ENCODE measurements at regions not wholly inside any gene's neighbourhood (a gene's known extent, or its start where the extent isn't known, plus 50 kb on each side); places are given as distances from the start of the nearest gene placed in this dataset.

DNA sequence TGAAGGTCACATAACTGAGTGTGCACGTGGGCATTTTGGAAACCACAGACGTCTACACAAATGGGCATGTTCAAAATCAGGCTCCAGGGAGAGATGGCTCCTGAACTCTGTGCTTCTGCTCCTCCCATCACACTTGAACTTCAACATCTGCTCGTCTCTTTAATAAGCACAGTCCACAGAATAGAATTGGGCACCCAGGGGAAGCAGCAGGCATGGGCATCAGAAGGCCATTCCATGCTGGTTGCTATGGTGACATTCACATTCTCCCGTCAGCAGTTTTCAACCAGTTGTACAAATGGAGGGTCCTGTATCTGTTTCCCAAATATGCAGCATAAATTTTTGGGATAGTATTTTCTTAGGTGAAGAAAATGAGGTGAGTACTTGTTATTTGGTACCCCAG lies 183.7 kb upstream of the COPS8 start:
- TF ChIP-seq POLR2A (IDR thresholded peaks at IDR 0.05; ENCODE audit: low read depth, low read length) = no peak
- FAIRE-seq = no peak

DNA sequence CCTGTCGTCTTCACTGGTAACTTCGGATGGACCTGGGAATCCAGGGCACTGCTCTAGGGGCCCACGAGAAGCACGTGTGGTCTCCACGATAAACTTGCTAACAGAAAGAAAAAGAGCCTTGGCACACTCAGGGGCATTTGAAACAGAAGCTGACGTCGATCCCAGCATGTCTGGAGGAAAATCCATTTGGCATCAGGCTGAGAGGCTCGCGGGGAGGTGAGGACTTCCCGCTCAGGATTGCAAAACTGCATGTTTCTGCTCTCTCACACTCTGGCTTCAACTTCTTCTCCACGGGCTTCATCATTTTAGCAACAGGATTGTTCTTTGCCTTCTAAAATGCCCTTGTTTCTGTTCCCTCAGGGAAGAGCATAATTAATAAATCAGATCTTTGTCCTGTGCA lies 181.7 kb upstream of the COPS8 start:
- no peak for FAIRE-seq
- no peak for DNase-seq (ENCODE audit: insufficient read length, low spot score)
- no peak for TF ChIP-seq POLR2A (IDR thresholded peaks at IDR 0.05; ENCODE audit: low read depth, low read length)

More for the DNA sequence above, 183.7 kb upstream of the COPS8 start:
- no peak for DNase-seq (ENCODE audit: insufficient read length, low spot score)

DNA sequence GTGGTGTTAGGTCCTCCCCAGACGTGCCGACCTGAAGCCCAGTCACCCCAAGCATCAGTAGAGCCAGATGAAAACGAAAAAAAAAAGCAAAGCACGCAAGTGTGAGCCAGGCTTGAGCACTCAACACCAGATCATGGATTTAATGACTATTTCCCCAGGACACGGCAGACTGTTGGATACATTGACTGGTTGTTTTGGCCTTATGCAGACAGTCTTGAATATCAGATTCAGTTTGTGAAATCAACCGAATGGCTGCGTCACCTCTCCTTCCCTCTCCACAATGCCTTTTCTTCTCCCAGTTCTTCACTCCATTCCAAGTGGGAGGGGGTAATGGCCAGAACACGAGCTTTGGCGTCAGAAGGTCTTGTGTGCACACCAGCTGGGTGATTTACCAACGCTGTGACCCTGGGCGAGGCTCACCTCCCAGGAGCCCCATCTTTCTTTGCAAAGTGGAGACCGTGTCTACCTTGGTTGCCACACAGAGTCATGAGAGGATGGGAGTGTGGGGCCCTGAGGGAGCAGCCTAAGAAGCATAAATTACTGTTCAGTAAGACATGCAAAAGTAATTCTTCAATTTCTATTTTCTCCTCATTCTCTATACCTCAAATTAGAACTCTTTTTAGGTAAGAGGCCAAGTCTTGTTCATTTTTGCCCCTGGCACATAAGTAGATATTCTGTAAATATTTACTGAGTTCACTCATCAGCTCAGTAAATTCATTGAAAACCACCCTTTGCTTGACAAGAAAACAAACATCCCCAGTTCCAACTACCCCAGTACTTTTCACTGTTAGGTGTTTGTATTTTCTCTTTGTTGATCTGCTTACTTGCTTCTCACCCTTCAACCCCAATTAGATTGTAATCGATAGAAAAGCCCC lies 181.1 kb upstream of the COPS8 start:
- DNase-seq (ENCODE audit: insufficient read length, low spot score) (no peak), FAIRE-seq (no peak)
- no peak for TF ChIP-seq POLR2A (IDR thresholded peaks at IDR 0.05; ENCODE audit: low read depth, low read length)

DNA sequence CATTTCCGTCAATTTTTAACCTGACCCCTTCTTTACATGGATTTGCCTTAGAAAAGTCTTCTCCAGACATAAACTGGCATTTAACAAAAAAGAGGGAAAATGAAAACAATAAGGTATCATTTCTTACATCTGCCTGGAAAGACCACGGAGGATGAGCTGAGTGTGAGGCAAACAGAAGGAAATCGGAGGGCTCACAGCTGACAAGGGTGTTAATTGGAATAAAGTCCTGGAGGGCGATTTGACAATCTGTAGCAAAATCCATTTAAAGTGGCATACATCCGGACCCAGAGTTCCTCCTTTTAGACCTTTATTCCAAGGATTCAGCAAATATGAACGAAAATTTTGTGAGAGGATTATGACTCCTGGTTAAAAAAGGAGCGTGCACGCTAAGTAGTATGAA lies 179.7 kb upstream of the COPS8 start:
- no peak for TF ChIP-seq POLR2A (IDR thresholded peaks at IDR 0.05; ENCODE audit: low read depth, low read length)
- no peak for DNase-seq (ENCODE audit: insufficient read length, low spot score)
- no peak for FAIRE-seq

DNA sequence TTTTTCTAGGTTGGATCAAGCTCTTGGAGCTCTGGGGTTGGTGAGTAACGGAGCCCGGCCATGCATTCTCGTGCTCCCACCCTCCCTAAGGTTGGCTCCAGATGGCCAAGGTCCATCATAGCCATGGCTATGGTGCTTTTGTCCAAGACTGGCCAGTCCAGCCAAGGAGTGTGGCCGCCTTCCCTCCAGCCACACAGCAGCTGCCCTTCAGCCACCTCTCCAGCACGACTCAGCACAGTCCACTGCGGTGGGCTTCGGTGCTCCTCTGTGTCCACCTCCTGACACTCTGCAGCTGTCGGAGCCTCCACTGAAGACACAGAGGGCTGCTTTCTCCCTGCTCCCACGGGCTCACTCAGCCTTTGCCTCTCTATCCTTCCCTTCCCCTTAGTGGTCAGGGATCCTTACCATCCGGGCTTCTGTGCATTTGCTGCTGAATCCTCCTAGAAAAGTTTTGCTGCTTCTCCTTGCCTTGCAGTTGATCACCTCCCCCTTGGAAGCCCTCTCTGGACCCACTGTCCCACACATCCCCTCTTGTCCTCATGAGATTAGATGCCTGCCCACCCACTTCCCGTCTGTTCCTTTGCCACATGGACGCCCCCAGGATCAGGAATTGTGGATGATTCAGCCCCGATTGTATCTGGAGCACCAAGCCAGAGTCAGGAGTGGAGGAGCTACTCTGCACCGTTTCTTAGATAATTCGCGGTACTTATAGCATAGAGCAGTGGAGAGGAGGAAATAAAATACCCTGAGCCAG lies 177.1 kb upstream of the COPS8 start:
- FAIRE-seq = no peak
- no peak for DNase-seq (ENCODE audit: insufficient read length, low spot score)
- TF ChIP-seq POLR2A (IDR thresholded peaks at IDR 0.05; ENCODE audit: low read depth, low read length) = no peak

DNA sequence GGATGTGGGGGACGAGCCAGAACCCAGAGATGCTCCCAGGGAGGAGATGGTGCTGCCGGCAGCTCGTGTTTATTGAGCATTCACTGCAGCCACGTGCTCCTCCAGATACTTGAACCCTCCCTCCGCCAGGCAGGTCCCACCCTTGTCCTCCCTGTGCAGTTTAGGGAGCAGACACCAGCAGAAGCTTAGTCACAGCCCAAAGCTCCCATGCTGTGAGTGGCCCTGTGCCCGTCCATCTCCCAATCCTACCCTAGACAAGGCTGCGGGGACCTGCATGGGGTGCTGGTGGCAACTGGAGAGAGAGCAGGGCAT lies 176.5 kb upstream of the COPS8 start:
- TF ChIP-seq POLR2A (IDR thresholded peaks at IDR 0.05; ENCODE audit: low read depth, low read length) = no peak
- FAIRE-seq (no peak), DNase-seq (ENCODE audit: insufficient read length, low spot score) (no peak)

DNA sequence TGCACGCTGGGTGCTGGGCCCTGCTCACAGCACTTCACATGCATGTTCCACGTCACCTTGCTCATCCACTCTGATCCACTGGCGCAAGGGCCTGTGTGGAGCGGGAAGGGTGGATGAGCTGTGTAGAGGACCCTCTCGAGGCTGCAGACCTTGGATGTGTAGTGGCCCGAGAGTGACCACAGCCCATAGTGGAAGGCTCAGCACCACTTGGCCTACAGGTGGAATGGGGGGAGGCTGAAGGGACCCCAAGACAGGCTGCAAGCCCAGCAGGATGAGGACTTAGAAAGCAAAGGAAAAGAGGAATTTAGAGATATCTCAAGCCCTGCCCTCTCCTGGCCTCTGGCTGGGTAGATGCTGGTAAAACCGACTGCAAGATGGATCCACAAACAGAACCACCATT lies 175.9 kb upstream of the COPS8 start:
- FAIRE-seq (no peak), DNase-seq (ENCODE audit: insufficient read length, low spot score) (no peak)
- TF ChIP-seq POLR2A (IDR thresholded peaks at IDR 0.05; ENCODE audit: low read depth, low read length) = no peak

DNA sequence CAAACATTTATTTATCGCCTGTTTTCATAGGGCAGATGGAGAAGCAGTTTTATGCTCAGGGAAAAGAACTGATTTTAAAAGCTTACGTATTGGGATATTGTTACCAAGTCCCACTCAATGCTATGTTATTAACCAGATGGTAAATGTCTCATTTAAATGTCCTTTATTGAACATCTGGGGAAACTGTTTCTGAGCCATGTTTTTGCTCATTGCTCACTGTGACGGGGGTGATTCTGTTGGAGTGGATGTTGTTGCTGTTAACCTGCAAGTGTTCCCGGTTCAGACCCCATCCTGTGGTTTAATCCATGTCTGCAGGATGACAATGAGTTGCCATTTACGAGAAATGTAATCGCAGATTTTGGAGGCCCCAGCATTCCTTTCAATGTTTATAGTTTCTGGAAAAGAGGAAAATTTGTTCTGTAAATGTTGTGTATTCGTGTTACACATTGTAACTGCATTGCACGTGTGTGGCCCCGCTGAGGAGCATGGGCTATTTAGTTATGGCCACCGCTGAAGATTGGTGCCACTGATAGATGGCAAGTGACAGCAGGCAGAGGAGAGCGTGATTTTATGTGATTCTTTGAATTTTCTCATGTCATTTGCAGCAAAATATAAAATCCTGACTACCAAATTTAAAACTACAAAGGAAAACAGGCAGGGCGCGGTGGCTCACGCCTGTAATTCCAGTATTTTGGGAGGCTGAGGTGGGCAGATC lies 174.8 kb upstream of the COPS8 start:
- DNase-seq (ENCODE audit: insufficient read length, low spot score) = no peak
- no peak for TF ChIP-seq POLR2A (IDR thresholded peaks at IDR 0.05; ENCODE audit: low read depth, low read length)
- FAIRE-seq = no peak

DNA sequence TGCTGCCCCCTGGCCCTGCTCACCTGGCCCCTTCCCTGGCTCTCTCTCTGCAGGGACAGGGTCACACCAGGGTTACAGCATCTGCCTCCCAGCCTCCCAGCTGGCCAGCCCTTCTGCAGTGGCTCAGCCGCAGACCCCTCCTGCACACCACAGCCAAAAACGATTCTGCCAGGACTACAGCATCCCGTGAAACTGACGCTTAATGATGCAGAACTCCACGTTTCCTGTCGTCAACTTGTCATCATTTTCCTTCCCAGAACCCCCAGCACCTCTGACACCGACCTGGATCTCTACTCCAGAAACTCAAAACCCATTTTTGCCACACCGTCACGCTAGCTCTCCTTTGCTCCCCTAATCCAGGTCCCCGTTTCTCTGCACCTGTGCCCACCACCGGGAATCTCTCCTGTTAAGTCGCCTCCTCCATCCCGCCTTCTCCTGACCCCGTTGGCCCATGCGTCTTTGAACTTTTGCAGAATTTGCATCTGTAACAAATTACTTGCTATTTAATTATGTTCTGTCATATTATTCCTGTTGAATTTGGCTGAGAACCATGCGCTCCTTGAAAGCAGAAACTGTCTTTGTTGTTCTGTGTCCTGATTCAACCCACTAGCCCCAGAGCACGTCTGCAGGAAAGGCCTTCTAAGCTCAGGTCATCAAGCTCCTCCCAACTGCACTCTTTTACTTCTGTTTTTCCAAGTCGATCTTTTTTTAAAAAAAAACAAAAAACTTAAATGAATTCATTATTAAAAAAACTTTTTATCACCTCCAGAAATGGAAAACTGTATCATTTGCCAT lies 173.2 kb upstream of the COPS8 start:
- FAIRE-seq (no peak), DNase-seq (ENCODE audit: insufficient read length, low spot score) (no peak)
- TF ChIP-seq POLR2A (IDR thresholded peaks at IDR 0.05; ENCODE audit: low read depth, low read length) = no peak

DNA sequence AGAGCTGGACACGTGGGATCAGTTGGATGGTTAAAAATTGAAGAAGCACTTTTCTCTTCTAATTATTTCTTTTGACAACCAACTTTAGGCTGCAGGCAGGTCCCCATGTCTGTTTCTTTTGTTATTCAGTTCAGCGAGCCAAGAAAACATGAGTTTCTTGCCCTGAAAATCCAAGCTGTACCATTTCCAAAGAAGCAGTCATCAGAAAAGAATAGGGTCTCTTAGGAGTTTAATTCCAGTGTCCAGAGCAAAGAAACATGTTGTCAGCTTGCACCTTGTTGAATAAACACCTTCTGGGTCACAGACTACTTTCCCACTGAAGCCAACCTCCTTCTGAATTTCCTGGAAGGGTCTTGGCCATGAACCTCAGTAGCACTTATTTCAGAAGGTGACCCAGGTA lies 170.5 kb upstream of the COPS8 start:
- TF ChIP-seq POLR2A (IDR thresholded peaks at IDR 0.05; ENCODE audit: low read depth, low read length) = no peak
- no peak for FAIRE-seq
- no peak for DNase-seq (ENCODE audit: insufficient read length, low spot score)

DNA sequence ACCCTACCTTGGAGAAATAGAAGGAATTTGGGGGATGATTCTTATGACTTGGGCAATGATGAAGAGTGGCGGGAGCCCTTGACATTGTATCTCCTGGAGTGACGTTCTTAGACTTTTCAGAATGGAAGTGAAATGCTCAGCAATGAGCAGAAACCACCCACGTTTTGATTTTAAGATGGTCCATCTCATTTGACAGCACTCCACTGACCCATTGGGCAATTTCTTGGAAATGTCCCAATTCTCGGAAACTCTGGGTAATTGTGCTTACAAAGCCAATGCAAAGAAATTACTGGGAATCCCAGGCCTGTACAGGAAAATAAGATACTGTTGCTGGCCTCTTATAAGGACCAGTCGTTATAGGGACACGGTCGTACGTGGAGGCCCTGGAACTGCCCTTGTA lies 170.0 kb upstream of the COPS8 start:
- FAIRE-seq = no peak
- TF ChIP-seq POLR2A (IDR thresholded peaks at IDR 0.05; ENCODE audit: low read depth, low read length) = no peak

DNA sequence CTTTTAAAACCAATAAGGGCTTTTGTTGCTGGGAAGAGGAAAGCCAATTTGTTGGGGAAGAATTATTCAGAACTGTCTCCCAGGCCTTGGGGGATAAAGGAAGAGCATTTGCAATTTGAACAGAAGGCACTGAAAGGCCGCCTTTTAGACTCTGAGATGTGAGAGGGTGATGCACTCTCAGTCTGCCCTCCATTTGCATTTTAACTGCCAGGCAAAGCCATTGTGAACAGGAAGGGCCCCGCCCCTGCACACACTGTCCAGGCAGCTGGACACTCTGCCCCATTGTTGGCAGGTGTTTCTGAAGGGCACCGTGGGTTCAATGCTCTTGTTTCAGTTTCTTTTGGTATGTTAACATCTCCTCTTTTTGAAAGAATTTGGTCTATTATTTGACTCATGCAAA lies 169.5 kb upstream of the COPS8 start:
- TF ChIP-seq POLR2A (IDR thresholded peaks at IDR 0.05; ENCODE audit: low read depth, low read length) = no peak
- FAIRE-seq (no peak), DNase-seq (ENCODE audit: insufficient read length, low spot score) (no peak)

More for the DNA sequence above, 170.0 kb upstream of the COPS8 start:
- DNase-seq (ENCODE audit: insufficient read length, low spot score) = no peak

DNA sequence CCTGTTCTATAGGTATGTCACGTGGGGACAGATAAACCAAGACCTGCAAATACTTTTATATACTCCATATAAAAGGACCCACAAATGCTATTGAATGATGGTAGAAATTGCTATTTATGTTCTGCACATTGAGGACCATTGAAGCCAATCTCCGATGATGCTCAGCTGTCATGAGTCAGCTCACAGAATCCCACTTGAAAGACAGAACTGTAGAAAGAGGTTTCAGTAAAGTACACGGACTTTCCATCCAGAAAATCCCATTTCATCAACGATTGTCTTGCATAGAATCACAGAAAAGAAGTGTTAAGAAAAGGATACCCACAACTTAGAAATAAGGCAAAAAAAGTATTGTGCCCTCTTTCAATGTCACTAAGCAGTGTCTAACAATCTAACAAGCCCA lies 169.0 kb upstream of the COPS8 start:
- TF ChIP-seq POLR2A (IDR thresholded peaks at IDR 0.05; ENCODE audit: low read depth, low read length) = no peak

DNA sequence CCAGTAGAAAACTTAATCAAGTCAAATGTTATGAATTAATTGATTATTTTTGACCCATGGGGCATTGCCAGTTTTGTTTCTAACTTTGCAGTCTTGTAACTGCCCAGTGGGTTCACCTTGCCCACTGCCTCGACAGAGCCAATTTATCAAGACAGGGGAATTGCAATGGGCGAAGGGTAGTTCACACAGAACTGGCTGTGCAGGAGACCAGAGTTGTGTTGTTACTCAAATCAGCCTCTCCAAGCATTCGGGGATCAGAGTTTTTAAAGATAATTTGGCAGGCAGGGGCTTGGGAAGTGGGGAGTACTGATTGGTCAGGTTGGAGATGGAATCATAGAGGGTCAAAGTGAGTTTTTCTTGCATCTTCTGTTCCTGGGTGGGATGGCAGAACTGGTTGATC lies 168.5 kb upstream of the COPS8 start:
- FAIRE-seq (no peak), DNase-seq (ENCODE audit: insufficient read length, low spot score) (no peak)
- TF ChIP-seq POLR2A (IDR thresholded peaks at IDR 0.05; ENCODE audit: low read depth, low read length) = no peak

More for the DNA sequence above, 169.0 kb upstream of the COPS8 start:
- no peak for DNase-seq (ENCODE audit: insufficient read length, low spot score)
- FAIRE-seq = no peak
